Memory B cell (primary cell): ENCODE measurements at regions not wholly inside any gene's neighbourhood (a gene's known extent, or its start where the extent isn't known, plus 50 kb on each side); places are given as distances from the start of the nearest gene placed in this dataset.
"Not testable (repeated sequence)": the region's sequence is repeated elsewhere in the genome, so short reads cannot be mapped to it uniquely, and the experiment has no call there.

Source experiments
- ATAC-seq: fragments of 150-1000 bp; cut with Tn5 transposase; 2 replicates; pipeline ENCODE4 v1.10.0; 2021; ENCODE audit warnings: low read depth, mild to moderate bottlenecking, moderate library complexity
- DNase-seq, 2 donors: peaks; one replicate each; pipeline ENCODE4 v3.0.0; 2022; ENCODE audit warnings: low spot score in 2 of 2
- H3K27ac Mint-ChIP-seq: one replicate; pipeline ENCODE4 v1.8.0; 2022; ENCODE audit warnings: mild to moderate bottlenecking, moderate library complexity, mixed read lengths
- H3K27me3 Mint-ChIP-seq: one replicate; pipeline ENCODE4 v1.8.0; 2022; ENCODE audit warnings: mixed read lengths
- H3K36me3 Mint-ChIP-seq: one replicate; pipeline ENCODE4 v1.8.0; 2022; ENCODE audit warnings: mild to moderate bottlenecking, mixed read lengths
- H3K4me1 Mint-ChIP-seq: one replicate; pipeline ENCODE4 v1.8.0; 2022; ENCODE audit warnings: mixed read lengths
- H3K4me3 Mint-ChIP-seq: one replicate; pipeline ENCODE4 v1.8.0; 2022; ENCODE audit warnings: mild to moderate bottlenecking, moderate library complexity, mixed read lengths
- H3K9me3 Mint-ChIP-seq: one replicate; pipeline ENCODE4 v1.8.0; 2022; ENCODE audit warnings: mixed read lengths

DNA sequence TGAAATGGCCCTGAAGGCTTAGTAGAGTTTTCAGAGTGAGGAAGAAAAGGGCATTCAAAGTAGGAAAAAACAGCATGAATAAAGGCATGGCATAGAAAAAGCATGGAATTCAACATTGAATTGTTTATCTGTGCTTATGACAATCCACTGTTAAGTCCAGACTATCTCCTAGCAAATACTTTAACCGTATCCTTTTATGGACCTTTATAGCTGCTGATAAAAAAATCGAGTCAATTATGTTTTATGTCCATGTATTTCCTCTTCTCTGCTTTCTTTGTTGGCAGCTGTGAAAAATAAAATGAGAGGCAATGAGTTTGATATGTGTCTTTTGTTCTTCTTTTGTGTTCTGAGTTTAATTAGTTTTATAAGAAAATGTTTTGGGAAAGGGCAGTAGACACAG lies 70.4 kb downstream of the TDRD15 start:
- Mint-ChIP-seq H3K4me1 (no peaks in the 10 kb centered on the region), H3K4me3 (no peak overlapping the region), H3K9me3 (peaks cover 2% of the 10 kb centered on the region), H3K27ac (no peak overlapping the region), H3K27me3 (peaks cover 5% of the 10 kb centered on the region), H3K36me3 (no peaks in the 10 kb centered on the region)
- ATAC-seq (no peak), DNase-seq (no peak)

DNA sequence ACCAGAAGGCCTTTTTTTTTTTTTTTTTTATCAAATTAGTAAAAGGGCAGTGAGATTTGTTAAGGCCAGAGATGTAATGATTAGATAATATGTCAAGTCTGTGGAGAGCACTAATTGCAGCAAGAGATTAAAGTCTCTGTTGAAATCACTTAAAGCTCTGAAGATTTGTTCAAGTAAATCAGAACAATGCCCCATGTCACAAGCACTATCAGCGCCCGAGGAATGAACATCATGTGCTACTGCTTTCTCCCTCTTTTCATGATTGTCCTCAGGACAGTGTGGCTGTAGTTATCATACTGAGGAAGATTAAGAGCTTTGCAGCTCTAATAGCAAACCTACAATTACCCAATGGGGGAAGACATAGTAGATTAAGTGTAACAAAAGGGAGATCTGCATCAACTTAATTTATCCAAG lies 71.1 kb downstream of the TDRD15 start:
- H3K27ac Mint-ChIP-seq, result no peak overlapping the region
- H3K27me3 Mint-ChIP-seq, result peaks cover 5% of the 10 kb centered on the region
- H3K9me3 Mint-ChIP-seq, result peaks cover 2% of the 10 kb centered on the region
- DNase-seq, result no peak
- H3K4me1 Mint-ChIP-seq, result no peaks in the 10 kb centered on the region
- H3K36me3 Mint-ChIP-seq, result no peaks in the 10 kb centered on the region
- ATAC-seq, result no peak
- H3K4me3 Mint-ChIP-seq, result no peak overlapping the region

DNA sequence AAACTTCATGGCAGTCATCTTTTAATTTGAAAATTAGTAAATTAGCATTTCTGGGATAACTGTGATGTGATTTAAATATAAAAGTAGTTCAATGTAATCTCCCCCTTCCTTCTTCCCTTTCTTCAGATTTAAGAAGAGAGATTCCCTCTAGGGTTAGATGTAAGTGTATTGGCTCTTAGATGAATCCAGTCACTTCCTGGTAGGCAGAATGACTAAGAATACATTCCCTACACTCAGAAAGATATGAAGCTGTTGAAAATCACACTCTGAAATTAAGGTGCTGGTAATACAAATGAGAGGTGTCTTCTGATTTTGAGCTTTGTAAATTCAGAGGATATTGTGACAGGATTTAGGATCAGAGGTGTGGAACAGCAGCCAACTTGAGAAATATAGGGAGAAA lies 71.6 kb downstream of the TDRD15 start:
- Mint-ChIP-seq H3K36me3 (no peaks in the 10 kb centered on the region), H3K27me3 (peaks cover 5% of the 10 kb centered on the region), H3K4me3 (no peak overlapping the region), H3K4me1 (no peaks in the 10 kb centered on the region), H3K9me3 (peaks cover 2% of the 10 kb centered on the region), H3K27ac (no peak overlapping the region)
- ATAC-seq (no peak), DNase-seq (no peak)

DNA sequence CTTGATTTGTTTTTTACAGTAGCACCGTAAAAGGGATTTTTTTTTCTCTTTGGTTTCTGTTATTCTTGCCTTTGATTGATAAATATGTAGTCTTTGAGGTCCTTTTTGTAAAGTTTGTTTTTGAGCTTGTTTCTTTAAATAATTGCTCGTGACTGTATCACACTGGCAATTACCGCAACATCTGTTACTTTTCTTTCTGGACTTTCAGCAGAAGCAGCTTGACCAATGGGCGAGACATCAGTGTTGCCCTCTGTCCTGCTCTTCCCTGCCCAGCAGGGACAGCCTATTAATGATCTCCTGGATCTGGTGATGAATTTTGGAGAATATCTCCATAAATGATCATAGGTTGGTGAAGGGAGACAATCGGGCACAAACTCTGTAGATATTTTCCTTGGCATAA lies 74.9 kb downstream of the TDRD15 start:
- Mint-ChIP-seq H3K27ac (no peak overlapping the region), H3K4me3 (no peak overlapping the region), H3K36me3 (no peaks in the 10 kb centered on the region), H3K9me3 (no peaks in the 10 kb centered on the region), H3K27me3 (peaks cover 5% of the 10 kb centered on the region), H3K4me1 (no peaks in the 10 kb centered on the region)
- no peak for DNase-seq
- no peak for ATAC-seq

DNA sequence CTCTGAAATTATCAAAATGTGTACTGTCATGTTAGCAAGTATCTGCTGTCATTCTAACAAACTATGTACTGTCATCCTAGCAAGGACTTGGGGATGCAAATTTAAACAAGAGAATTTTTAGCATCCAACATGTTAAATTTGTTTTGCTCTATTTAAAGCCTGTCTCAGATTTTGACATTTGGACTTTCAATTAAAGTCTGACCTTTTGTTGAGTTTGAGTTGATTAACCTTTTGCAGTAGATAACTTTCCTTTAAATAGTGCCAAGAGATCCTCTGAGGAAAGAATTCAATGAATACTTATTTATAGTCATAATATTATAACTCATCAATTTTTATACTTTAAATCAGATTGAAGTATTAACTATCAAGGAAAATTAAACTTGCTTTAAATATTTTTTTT lies 80.2 kb downstream of the TDRD15 start:
- no peaks in the 10 kb centered on the region for H3K36me3 Mint-ChIP-seq
- peaks cover 2% of the 10 kb centered on the region for H3K27me3 Mint-ChIP-seq
- DNase-seq (no peak), ATAC-seq (no peak)
- H3K27ac Mint-ChIP-seq, result no peak overlapping the region
- no peaks in the 10 kb centered on the region for H3K9me3 Mint-ChIP-seq
- H3K4me3 Mint-ChIP-seq, result no peak overlapping the region
- H3K4me1 Mint-ChIP-seq, result no peaks in the 10 kb centered on the region

DNA sequence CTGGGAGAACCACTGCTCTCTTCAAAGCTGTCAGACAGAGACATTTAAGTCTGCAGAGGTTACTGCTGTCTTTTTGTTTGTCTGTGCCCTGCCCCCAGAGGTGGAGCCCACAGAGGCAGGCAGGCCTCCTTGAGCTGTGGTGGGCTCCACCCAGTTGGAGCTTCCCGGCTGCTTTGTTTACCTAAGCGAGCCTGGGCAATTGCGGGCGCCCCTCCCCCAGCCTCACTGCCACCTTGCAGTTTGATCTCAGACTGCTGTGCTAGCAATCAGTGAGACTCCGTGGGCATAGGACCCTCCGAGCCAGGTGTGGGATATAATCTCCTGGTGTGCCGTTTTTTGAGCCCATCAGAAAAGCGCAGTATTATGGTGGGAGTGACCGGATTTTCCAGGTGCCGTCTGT lies 90.3 kb downstream of the TDRD15 start:
- not testable (repeated sequence) for H3K27ac Mint-ChIP-seq, H3K4me3 Mint-ChIP-seq, H3K36me3 Mint-ChIP-seq, DNase-seq, H3K9me3 Mint-ChIP-seq, H3K4me1 Mint-ChIP-seq, ATAC-seq, H3K27me3 Mint-ChIP-seq

DNA sequence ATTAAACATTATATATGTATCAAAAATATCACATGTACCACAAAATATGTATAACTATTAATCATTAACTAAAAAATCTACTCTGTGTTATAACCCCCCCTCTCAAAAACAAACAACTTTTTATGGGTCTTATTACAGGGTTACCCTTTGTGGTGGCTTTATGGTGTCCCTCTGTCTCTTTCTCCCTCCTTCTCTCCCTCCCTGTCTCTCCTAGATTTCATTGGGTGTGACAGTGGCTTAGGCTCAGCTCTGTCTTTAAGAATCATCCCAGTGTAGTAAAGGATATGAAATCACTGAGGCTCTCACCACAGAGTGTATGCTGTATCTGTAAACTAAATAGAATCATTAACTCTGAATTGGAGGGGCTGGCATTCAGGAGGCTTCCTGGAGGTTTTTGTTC lies 93.7 kb downstream of the TDRD15 start:
- Mint-ChIP-seq H3K27me3 (peaks cover 4% of the 10 kb centered on the region), H3K4me1 (no peaks in the 10 kb centered on the region), H3K9me3 (peaks cover 2% of the 10 kb centered on the region), H3K4me3 (no peak overlapping the region), H3K36me3 (peaks cover 2% of the 10 kb centered on the region), H3K27ac (no peak overlapping the region)
- ATAC-seq (no peak), DNase-seq (no peak)

DNA sequence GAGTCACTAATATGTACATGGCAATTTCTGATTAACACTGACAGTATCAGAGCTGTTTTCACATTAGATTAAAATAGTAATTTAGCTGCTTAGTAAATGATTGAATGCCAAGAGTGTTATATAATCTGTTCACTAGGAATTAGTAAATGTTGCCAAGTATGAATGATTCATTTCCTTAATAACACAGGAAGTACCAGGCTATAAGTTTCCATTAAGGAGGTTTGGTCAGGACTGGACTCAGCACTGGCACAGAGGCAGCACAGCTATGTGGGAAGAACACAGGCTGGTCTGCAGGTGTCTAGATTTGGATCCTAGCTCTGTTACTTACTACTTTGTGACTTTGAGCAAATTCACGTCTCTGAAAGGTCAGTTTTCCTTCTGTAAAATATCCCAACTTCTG lies 97.2 kb downstream of the TDRD15 start:
- no peaks in the 10 kb centered on the region for H3K4me1 Mint-ChIP-seq
- DNase-seq (no peak), ATAC-seq (no peak)
- no peak overlapping the region for H3K4me3 Mint-ChIP-seq
- H3K27me3 Mint-ChIP-seq, result peaks cover 4% of the 10 kb centered on the region
- no peak overlapping the region for H3K27ac Mint-ChIP-seq
- no peaks in the 10 kb centered on the region for H3K36me3 Mint-ChIP-seq
- H3K9me3 Mint-ChIP-seq, result no peaks in the 10 kb centered on the region

DNA sequence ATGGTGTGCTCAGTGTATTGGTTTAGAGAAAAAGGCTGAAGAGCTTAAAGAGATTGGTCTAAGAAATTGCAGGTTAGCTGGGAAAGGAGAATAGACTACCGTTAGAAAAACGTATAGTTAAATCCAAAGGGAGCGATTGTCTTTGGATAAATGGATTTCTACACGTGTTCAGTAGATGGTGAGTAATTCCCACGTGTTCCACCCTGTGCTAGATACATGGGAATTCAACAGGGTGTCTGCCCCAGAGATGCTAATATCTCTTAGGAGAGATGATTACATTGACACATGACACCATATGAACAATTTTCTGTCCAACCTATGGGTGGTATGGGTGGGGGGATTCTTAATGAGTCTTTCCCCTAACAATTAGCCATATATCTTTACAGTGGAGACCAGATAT lies 99.8 kb downstream of the TDRD15 start:
- Mint-ChIP-seq H3K27me3 (peaks cover 1% of the 10 kb centered on the region), H3K9me3 (no peaks in the 10 kb centered on the region), H3K4me3 (no peak overlapping the region)

DNA sequence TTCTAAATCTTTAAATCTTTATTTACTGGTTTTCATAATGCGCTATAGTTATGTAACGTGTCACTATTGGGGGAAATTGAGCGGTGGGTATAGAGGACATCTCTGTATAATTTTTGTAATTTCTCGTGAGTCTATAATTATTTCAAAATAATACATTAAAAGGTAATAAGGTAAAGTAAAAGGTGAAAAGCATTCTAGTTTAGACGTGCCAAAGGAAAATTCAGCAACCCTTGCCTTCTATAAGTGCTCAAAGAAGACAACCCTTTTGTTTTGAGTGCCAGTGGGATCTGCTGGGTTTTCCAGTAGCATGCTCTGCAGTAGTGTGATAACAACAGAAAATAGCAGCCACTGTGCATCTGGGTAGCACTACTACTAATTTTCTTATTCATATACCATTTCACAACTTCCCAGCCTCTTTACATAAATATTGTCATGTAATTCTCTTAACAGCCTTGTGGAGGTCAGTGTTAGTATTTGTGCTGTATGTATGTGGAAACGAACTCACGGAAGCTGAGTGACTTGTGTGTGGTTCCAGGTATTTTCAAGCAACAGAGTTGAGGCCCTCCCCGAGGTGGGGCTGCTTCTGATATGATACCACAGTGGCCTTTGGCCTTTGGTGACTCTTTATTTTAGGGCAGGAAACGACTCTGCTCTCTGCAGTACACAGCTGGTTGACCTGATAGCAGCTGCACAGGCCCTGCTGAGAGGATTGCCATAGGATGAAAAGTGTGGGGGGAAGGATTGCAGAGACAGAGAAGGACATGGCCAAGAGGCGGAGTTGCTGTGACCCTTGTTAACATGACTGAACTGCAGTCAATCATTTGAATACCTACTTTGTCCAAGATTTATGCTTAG lies 104.5 kb downstream of the TDRD15 start:
- Mint-ChIP-seq H3K27me3 (no peaks in the 10 kb centered on the region), H3K4me3 (no peak overlapping the region)

More for the DNA sequence above, 99.8 kb downstream of the TDRD15 start:
- no peak overlapping the region for H3K27ac Mint-ChIP-seq
- DNase-seq, result no peak
- no peaks in the 10 kb centered on the region for H3K36me3 Mint-ChIP-seq
- peaks cover 2% of the 10 kb centered on the region for H3K4me1 Mint-ChIP-seq
- no peak for ATAC-seq

DNA sequence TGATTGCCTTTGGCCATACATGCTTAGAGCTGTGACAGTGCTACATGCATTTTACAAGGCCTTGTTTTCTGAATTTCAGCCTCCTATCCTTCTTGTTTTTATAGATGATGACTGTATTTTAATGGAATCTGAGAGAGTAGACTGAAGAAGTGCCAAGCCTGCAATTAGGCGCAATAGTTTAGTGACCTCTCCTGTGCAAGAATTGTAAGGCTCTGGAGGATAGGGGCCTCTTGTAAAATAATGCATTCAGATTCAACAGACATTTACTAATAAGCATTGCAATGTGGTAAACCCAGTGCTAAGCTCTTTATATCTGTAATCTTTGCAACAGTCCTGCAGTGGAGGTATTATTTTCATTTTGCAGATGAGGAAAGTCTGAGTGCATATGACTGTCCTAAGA lies 105.5 kb downstream of the TDRD15 start:
- Mint-ChIP-seq H3K36me3 (no peaks in the 10 kb centered on the region), H3K27me3 (no peaks in the 10 kb centered on the region), H3K4me3 (no peak overlapping the region), H3K4me1 (peaks cover 18% of the 10 kb centered on the region), H3K9me3 (no peaks in the 10 kb centered on the region), H3K27ac (no peak overlapping the region)
- DNase-seq, result no peak
- ATAC-seq, result no peak

More for the DNA sequence above, 104.5 kb downstream of the TDRD15 start:
- Mint-ChIP-seq H3K27ac (peak overlapping the region; percentile 28), H3K4me1 (peaks cover 18% of the 10 kb centered on the region), H3K9me3 (no peaks in the 10 kb centered on the region), H3K36me3 (no peaks in the 10 kb centered on the region)
- DNase-seq (no peak), ATAC-seq (no peak)

DNA sequence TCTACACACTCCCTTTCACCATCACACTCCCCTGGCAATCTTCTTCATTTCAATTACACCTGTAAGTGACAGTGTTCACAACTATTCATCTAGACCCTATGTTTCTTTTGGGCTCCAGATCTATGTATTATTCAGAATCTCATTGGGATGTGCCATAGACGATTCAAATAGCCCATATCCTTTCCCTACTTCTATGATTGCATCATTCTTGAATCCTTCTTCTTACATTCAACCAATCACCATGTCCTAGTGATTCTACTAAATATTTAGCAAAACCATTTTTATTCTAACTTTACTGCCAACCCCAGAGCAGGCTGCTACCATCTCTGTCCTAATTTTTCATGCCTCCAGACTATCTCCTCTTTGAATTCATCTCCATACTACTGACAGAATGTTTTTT lies 106.4 kb downstream of the TDRD15 start:
- ATAC-seq (no peak), DNase-seq (no peak)
- H3K27me3 Mint-ChIP-seq, result no peaks in the 10 kb centered on the region
- H3K27ac Mint-ChIP-seq, result no peak overlapping the region
- H3K9me3 Mint-ChIP-seq, result no peaks in the 10 kb centered on the region
- no peaks in the 10 kb centered on the region for H3K36me3 Mint-ChIP-seq
- H3K4me3 Mint-ChIP-seq, result no peak overlapping the region
- H3K4me1 Mint-ChIP-seq, result peaks cover 18% of the 10 kb centered on the region

DNA sequence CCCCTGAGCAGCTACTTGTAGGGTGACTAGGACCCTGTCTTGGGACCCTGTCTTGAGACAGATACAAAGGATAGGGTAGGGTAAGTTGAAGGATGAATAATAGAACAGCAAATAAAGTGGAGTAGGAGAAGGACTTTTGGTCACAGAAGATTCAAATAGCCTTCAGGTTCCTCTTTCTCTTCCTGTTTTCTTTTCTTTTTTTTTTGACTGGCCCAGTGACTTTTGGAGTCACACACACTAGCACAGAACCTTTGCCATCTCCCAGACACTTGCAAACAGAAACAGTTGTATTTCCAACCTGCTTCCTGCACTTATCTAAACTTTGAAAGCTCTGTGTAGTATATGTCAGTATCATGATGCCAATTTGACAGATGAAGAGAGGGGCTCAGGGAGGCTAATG lies 108.2 kb downstream of the TDRD15 start:
- no peak overlapping the region for H3K4me3 Mint-ChIP-seq
- peak in 1 of 2 donors; percentile 5 for DNase-seq
- peak; percentile 76 for ATAC-seq
- H3K36me3 Mint-ChIP-seq, result no peaks in the 10 kb centered on the region
- peak overlapping the region; percentile 2 for H3K27ac Mint-ChIP-seq
- peaks cover 18% of the 10 kb centered on the region for H3K4me1 Mint-ChIP-seq
- no peaks in the 10 kb centered on the region for H3K9me3 Mint-ChIP-seq
- H3K27me3 Mint-ChIP-seq, result no peaks in the 10 kb centered on the region

DNA sequence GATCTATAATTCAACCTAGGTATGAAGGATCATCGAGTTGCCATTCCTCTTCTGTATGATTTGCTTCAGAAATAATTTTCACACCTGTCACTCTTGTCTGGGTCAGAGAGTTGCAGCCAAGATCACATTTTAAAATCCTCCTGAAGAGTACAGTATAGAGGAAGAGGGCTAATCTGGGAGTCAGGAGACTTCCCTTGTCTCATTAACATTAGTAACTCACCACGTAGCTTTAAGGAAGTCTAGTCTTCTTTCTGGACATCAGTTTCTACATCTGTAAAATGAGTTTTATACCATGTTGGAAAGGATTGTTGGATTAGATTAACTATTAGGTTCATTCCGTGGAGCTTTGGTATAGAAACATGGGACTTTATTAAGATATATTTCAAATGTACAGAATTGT lies 109.4 kb downstream of the TDRD15 start:
- DNase-seq (no peak), ATAC-seq (no peak)
- no peaks in the 10 kb centered on the region for H3K9me3 Mint-ChIP-seq
- no peaks in the 10 kb centered on the region for H3K27me3 Mint-ChIP-seq
- no peaks in the 10 kb centered on the region for H3K36me3 Mint-ChIP-seq
- H3K4me1 Mint-ChIP-seq, result peaks cover 18% of the 10 kb centered on the region
- H3K27ac Mint-ChIP-seq, result no peak overlapping the region
- no peak overlapping the region for H3K4me3 Mint-ChIP-seq

DNA sequence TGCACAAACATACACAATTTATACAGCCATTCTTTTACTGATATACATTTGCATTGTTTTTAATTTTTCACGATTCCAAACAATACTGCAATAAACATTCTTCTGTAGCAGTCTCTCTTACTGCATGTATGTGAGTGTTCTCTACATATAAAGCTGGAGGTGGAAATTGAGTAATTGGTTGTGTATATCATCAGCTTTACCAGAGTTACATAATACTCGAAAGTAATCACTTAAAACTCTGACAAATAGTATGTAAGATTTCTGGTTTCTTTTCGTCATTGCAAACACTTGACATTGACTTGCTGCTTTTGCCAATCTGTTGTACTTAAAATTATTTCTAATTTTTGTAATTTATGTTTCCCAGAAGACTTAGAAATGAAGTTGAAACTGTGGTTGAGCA lies 110.2 kb downstream of the TDRD15 start:
- ATAC-seq, result no peak
- DNase-seq, result no peak
- Mint-ChIP-seq H3K4me1 (peaks cover 16% of the 10 kb centered on the region), H3K4me3 (no peak overlapping the region), H3K36me3 (no peaks in the 10 kb centered on the region), H3K27ac (no peak overlapping the region), H3K27me3 (no peaks in the 10 kb centered on the region), H3K9me3 (no peaks in the 10 kb centered on the region)
